NK-92 treated with Interleukin-12 subunit alpha and Interleukin-12 subunit beta, amount 100 ng/mL, for 24 hours (cell line): ENCODE measurements at regions not wholly inside any gene's neighbourhood (a gene's known extent, or its start where the extent isn't known, plus 50 kb on each side); places are given as distances from the start of the nearest gene placed in this dataset.
"Not testable (repeated sequence)": the region's sequence is repeated elsewhere in the genome, so short reads cannot be mapped to it uniquely, and the experiment has no call there.

Experiments used
- DNase-seq: peaks from one replicate; lab custom pipeline; 2025; lab: John Stamatoyannopoulos, UW

DNA sequence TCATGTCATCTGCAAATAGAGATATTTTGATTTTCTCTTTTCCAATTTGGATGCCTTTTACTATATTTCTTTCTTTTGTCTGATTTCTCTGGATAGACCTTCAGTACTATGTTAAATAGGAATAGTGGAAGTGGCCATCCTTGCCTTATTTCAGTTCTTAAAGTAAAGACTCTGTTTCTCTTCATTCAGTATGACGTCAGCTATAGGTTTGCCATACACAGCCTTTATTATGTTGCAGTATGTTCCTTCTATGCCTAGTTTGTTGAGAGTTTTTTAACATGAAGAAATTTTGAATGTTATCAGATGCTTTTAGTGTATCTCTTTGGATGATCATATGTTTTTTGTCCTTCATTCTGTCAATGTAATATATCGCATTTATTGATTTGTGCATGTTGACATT is 566.7 kb upstream of the ROBO1 start:
- DNase-seq: no peak

DNA sequence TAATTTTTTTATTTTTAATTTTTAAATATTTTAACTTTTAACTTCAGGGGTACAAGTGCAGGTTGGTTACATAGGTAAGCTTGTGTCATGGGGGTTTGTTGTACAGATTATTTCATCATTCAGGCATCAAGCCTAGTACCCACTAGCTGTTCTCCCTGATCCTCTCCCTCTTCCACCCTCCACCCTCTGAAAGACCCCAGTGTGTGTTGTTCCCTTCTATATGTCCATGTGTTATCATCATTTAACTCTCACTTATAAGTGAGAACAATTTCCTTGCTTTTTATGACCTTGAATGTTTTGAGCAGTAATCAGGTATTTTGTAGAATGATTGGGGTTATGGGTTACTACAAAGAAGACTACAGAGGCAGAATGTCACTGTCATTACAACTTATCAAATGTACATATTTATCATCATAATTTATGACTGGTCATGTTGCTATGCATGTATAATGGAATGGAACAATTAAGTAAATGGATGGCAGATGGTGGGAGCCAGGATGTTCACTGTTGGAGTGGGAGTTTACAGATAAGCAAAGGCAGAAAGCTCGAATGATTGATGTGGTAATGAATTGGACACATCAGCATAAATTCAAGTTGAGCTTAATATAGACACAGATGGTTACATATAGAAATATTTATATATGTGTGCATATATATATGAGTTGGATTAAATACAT is 563.8 kb upstream of the ROBO1 start:
- no peak for DNase-seq

DNA sequence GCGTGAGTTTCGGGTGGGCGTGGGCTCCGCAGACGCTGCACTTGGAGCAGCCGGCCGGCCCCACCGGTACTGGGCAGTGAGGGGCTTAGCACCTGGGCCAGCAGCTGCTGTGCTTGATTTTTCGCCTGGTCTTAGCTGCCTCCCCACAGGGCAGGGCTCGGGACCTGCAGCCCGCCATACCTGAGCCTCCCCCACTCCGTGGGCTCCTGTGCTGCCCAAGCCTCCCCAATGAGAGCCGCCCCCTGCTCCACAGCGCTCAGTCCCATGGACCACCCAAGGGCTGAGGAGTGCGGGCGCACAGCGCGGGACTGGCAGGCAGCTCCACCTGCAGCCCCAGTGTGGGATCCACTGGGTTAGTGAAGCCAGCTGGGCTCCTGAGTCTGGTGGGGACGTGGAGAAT is 546.7 kb upstream of the ROBO1 start:
- DNase-seq: not testable (repeated sequence)

GRCh38 chr3:80308637-80309036 is 540.8 kb upstream of the ROBO1 start:
- DNase-seq: no peak

- DNase-seq: no peak
These were observed 540.0 kb upstream of the ROBO1 start for GRCh38 chr3:80307844-80308243.

DNA sequence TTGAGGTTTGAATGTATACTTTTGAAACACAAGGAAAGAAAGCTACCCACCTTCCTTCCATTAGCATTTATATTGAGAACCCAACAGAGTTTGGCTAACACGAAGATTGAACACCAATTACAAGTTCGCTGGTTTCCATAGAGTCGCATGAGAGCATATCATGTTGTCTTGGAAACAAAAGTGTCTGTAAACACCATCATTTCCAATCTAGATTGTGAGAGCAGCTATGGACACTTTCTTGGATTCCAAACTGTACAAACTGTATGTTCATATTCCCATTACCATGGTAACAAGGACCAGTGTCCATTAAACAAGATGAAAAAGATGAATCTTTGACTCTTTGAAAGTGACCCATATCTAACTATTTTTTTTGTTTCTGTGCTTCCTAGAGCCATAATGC is 529.9 kb upstream of the ROBO1 start:
- DNase-seq: no peak

DNA sequence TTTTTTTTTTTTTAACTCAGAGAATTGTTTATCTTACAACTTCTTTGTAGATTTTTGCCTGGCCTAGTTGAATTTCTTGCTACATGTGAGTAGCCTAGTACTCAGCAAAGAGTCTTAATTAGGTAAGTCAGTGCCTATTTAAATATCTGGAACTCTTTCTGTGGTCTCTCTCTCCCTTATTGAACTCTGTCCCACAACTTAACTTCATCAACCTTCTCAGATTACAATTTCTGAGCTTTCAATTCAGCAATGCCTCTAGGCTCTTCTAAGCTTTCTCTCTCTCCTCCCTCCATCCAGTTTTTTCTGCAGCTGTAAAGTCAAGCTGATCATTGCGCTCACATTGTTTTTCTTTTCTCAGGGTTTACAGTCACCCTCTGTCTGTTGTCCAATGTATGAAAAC is 517.6 kb upstream of the ROBO1 start:
- DNase-seq: no peak

- DNase-seq: no peak
These were observed 516.0 kb upstream of the ROBO1 start for GRCh38 chr3:80283783-80284182.

GRCh38 chr3:80278056-80278455 is 510.3 kb upstream of the ROBO1 start:
- DNase-seq: no peak

DNA sequence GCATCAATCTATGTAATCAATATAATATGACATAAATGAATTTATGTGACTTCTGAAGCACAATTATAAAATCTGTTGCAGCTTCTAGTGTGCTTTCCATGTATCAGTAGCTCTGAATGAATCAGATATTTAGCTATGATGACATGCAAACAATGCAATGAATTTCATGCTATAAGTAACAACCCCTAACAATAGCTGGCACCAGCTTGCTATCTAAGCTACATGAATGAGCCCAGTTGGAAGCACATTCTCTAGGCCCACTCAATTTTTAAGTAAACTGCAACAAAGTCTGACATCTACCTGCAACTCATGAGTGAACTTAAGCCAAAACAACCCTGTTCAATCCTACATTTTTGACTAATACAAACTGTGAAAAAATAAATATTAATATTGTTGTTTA is 507.3 kb upstream of the ROBO1 start:
- DNase-seq: no peak

GRCh38 chr3:80263260-80263659 is 495.5 kb upstream of the ROBO1 start:
- DNase-seq: no peak

DNA sequence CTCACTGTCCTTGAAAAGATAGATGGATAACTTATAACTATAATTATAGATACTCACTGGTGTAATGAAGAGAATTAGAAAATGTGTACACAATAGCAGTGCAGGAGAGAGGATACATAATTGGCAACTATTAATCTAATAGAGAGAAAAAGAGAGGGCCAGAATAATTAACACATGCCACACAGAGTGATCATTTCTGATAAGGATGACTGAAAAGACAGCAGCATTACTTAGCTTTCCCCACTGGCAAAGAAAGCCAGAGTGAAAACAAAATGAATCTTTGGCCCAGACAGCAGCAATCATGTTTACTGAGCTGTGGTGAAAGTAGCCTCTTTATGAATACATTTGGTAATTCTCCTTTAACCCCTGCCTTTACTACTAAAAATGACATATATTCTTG is 493.3 kb upstream of the ROBO1 start:
- DNase-seq: no peak

GRCh38 chr3:80259736-80260135 is 491.9 kb upstream of the ROBO1 start:
- no peak for DNase-seq

- no peak for DNase-seq
These were observed 484.3 kb upstream of the ROBO1 start for GRCh38 chr3:80252113-80252512.

DNA sequence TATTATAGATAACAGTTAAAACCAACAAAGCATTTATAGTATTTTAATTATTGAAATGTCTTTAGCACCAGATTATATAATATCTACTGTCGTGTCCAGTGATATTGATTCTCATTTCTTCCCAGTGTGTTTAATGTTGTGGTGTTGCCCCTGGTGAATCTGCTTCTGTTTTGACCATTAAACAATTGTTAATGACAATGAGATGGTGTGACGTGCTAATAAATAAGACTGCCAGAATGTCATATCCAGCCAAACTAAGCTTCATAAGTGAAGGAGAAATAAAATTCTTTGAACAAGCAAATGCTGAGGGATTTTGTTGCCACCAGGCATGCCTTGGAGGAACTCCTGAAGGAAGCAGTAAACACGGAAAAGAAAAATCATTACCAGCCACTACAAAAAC is 480.0 kb upstream of the ROBO1 start:
- DNase-seq: no peak

DNA sequence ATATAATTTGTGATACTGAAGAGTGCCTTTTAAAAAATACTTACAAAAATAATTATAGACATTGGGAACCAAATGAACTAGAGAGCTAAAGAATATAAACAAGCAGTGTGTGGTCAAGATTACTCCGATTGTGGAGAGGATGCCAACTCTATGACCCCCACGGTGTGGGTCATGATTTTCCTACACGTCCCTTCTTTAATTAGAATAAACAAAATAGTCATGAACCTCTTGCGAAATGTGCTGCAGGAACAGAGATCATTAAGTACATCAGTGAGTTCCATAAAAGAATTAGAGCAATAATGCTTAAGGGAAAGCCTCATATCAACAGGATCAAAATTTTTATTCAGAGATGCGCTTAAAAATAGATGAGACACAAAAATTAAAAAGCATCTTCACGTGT is 476.6 kb upstream of the ROBO1 start:
- DNase-seq: no peak

DNA sequence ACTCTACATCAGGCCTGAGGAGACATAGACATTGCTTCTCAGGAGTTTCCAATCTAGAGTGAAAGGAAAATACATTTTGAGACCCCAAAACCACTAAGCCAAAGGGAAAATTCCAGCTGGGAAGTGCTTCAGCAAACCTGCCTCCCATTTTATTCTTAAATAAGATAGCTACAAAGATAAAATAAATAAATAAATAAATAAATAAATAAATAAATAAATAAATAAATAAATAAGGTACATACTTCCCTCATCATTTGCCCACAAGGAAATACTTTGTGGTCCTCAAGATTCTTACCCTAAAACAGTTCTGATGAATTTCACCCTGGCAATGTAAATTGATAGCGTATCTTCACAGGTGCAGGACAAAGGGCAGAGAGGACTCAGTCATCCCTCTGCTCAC is 474.0 kb upstream of the ROBO1 start:
- no peak for DNase-seq

DNA sequence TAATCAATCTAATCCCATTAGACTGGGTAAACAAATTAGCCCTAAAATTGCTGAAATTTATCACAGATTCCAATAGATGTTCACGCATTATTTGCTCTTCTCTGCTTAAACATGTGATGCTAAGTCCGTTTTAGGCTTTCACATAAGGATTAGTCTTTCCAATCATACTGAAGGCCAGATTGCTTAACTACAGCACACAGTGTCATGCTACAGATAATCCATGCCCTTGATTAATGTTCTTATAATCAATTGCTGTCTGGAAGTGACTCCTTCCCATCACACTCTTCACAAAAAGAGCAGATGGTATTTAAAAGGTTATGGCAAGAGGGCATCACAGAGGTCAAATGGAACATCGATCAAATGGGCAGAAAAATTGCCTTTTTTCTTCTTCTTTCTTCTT is 471.5 kb upstream of the ROBO1 start:
- no peak for DNase-seq

GRCh38 chr3:80238606-80239005 is 470.8 kb upstream of the ROBO1 start:
- no peak for DNase-seq

DNA sequence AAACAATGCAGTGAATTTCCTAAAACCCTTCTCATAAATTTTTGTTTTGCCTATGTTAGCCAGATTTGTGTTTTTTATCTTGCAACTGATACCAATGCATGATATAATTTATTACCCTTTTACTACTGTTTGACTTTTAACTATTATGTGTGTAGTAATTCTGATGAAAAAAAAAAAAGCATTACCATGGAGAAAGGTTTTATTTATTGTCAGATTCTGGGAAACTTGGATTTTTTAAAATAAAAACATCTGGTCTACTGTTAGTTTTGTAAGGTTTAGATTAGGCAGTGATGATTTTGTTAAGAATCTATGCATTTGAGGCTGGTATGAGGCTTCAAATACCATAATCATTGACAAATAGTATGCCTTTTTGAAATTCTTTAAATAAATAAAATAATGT is 470.4 kb upstream of the ROBO1 start:
- DNase-seq: no peak

GRCh38 chr3:80234706-80235105 is 466.9 kb upstream of the ROBO1 start:
- DNase-seq: no peak

DNA sequence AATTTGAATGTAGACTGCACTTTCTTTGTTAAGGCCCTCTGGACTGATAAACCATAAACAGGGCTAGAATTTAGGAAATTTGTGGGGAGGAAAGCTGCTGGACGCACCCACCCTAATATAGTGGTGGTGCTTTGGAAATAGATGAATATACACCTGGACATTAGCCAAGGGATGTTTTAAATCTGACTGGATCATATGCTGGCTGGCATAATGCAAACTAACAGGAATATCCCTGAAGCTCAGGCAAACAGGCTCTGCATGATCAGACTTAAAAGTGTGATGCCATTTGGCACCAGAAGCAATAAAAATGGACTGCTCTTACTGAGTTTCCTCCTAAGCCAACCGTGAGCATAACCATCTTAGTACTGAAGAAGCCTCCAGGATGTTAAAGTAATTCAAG is 465.8 kb upstream of the ROBO1 start:
- DNase-seq: no peak

- DNase-seq: no peak
These were observed 465.0 kb upstream of the ROBO1 start for GRCh38 chr3:80232760-80233159.

GRCh38 chr3:80230962-80231361 is 463.2 kb upstream of the ROBO1 start:
- no peak for DNase-seq

DNA sequence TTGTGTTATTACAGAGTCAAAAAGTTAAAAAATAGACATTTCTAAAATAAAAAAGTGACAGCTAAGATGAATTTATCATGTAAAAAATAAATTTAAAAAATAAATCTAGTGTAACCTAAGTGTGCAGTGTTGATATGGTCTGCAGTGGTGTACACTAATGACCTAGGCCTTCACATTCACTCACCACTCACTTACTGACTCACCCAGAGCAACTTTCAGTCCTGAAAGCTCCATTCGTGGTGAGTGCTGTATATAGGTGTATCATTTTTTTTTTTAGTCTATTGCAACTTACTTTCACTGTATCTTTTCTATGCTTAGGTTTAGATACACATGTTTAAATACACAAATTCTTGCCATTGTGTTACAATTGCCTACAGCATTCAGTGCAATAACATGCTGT is 459.4 kb upstream of the ROBO1 start:
- no peak for DNase-seq
